CD4-positive, alpha-beta T cell treated with Interleukin-4 for 4 hours (primary cell): ENCODE measurements at regions not wholly inside any gene's neighbourhood (a gene's known extent, or its start where the extent isn't known, plus 50 kb on each side); places are given as distances from the start of the nearest gene placed in this dataset.

Experiments
- DNase-seq: peaks from one replicate; pipeline ENCODE4 v3.0.0-alpha.2; 2020

DNA sequence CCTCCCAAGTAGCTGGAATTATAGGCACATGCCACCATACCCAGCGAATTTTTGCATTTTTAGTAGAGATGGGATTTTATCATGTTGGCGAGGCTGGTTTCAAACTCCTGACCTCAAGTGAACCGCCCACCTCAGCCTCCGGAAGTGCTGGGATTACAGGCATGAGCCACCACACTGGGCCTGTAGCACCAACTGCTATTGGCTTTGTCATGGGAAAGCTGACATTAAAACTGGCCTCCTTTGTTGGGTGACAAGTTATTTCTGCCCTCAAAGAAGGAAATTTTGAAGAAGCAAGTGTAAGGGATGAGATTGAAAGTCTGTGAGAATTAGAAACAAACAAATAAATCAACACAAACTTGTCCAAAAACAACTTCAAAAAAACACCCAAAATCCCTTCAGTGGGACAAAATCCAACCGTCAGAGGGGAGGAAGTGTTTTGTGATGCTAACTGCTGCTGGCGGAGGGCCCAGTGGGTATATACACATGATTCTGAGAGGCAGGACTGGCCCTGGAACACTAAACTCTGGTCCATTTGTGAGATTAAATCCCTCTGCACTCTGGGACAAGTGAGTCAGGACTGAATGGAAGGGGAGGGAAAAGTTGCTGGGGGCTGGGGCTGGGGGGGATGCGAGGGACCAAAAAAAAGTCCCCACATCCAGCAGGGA, 87.5 kb upstream of the NAA20 start:
- no peak for DNase-seq

DNA sequence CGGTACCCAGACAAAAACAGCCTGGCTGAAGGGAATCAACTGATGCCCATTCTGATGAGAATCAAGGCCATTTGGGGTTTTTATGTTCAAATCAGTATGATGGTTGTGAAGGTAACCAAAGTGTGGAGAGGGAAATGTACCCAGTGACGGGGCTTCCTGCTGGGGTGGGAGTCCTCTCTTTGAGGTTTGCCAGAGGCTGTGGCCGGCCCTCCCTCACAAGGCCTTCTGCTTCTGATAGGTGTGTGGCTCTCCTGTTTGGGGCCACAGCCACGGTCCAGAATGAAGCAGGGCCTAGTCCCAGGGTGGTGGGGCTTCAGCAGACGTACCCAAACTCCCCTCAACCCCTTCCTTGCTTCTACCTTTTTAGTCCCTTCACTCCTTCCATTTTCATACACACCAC, 86.7 kb upstream of the NAA20 start:
- no peak for DNase-seq

DNA sequence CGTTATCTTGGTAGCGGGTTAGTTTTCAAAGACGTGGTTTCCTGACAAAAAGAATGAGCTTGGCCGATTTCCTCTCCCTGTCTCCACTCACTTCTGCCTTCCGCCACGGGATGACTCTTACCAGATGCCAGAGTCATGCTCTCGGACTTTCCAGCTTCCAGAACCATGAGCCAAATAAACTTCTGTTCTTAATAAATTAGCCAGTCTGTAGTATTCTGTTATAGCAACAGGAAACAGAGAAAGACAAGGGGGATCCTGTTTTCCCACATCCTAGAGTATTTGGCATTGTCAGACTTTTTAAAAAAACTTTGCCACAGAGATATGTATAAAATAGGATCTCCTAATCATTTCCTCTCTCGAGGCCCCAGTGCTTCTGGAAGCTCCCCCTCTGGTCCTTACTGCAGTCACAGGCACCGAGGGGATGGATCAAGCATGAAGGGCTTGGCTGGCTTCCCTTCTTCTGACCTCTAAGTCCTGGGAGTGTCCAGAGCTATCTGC, 84.9 kb upstream of the NAA20 start:
- no peak for DNase-seq

DNA sequence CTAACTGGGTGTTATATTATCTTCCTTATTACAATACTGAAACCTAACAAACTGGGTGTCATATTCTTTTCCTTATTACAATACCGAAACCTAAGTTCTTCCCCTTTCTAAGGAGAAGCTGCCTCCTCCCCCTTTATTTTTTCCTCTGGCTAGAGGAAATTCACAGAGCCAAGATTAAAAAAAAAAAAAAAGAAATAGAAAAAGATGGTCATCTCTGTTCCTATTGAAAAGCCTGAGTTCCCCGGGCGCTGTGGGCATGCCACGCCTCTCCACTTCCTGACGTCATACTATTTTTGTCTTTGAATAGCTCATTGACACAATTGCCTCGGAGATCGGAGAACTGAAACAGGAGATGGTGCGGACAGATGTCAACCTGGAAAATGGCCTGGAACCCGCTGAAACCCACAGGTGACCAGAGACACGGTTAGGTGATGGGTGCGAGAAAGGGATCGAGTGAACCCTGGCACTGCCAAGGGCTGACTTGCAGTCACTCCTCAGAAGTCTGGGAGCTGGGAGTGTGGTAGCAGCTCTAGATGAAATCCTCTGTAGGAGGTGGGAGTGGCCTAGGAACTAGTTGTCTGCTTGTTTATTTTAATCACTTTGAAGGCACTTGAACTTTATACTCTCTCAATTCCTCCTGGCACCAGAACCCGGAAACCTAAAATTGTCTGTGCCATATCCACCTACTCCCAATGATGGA, 82.2 kb upstream of the NAA20 start:
- no peak for DNase-seq

DNA sequence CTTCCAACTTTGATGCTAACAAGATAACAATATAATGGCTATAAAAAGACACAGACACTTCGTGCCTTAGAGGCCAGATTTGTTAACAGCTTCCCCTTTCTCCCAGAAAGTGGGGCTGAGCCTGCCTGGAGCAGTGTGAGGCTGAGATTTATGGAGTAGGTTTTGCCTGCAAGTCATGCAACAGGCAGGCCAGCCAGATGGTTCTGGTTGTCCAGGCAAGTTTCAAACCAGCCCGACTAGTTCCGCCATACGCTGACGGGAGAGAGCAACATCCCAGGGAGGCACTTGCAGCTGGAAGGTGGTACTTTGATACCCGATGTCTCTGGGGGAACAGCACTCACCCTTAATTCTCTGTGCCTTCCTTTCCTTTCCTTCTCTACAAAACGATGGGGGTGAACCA, 81.3 kb upstream of the NAA20 start:
- no peak for DNase-seq

DNA sequence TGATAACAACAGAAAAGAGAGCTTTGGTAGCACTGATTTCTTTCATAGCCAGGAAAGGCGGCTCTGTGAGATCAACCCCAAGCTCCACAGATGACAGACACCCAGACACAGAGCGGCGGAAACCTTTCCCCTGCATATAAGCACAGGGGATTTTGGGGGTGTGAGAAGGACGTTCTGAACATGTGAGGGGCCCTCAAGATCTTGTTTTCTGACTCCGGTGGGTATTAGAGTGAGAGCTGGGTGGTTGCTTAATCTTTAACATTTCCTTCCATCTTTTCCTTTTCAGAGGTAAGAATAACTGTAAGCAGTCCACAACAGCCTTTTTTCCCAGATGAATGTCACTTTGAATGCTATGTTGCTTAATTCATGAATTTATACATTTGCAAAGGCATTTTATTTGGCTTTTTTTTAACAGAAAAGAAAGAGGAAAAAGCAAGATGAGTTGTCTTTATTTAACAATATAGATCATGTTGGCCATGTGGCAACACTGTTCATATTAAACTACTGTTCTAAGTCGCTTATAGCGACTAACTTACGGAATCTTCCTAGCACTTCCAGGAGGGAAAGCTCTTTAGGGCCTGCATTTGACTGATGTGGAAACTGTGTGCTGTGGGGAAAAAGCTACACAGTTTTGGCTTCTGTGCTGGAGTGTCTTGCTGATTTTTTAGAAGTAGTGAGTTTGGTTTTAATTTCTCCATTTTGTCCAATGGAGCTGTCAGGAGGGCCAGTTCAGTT, 80.5 kb upstream of the NAA20 start:
- no peak for DNase-seq

DNA sequence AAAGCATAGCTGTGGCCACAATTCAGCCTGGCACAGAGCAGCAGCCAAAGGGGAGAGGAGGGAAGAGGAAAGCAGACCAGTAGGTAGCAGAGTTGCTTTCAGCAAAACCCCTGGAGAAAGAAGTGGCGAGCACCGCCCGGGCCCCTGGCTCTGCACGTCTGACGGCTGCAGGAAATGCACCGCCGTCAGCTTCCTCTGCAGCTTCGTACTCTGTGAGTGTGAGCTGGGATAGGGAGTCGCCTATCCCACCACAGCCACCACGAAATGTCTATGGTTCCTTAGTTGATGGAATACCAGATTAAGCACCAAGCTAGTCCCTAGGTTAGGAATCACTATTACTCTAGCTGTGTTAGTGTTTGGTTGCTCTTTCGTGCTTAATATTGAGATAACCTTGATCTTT, 79.9 kb upstream of the NAA20 start:
- no peak for DNase-seq

DNA sequence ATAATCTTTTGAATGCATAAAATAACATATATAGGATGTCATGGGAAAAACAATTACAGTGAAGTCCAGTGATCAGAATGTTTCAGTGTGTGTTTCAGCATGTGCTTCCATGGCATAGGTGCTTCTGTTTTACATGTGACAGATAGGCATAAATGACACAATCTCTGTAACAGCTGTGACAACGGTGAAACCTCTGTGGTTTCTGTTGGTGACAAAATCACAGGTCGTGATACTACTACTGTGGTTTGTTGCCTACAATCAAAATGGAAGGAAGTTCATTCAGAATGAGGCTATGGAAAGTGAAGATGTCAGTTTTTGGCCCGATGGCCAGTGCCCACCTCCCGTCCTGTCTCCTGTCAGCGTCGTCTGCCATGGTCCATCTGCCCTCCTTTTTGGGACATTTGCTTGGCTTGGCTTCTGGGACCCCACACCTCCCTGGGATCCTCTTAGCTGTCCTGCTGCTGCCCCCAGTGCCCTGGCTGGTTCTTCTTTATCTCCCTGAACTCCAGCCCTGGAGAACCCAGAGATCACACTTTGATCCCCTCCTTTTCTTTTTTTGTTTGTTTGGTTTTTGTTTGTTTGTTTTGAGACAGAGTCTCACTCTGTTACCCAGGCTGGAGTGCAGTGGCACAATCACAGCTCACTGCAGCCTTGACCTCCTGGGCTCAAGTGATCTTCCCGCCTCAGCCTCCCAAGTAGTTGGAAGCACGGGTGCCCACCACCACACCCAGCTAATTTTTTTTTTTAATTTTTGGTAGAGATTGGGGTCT, 79.3 kb upstream of the NAA20 start:
- no peak for DNase-seq

DNA sequence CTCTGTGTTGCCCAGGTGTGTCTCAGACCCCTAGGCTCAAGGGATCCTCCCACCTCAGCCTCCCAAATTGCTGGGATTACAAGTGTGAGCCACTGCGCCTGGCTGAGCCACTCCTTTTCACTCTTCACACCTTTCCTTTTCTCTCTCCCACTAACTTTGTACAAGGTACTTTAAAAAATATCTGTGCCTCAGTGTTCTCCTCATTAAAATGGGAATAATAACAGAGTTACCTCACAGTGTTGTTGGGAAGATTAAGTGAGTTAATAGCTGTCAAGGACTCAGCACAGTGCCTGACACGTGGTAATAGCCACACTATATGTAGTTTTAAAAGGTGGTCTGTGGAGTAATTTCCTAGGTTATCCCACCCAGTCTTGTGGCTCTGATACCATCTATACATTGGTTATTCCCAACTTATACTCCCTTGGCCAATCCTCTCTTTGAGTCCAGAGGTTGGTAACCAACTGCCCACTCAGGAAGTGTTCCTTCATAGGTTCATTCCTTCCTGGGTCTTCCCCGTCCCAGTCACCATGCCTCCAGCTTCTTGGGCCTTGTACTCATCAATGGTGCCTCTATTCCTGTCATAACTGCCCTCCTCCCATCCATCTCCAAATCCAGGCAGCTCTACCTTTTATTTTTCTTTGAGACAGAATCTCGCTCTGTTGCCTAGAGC, 78.6 kb upstream of the NAA20 start:
- no peak for DNase-seq

DNA sequence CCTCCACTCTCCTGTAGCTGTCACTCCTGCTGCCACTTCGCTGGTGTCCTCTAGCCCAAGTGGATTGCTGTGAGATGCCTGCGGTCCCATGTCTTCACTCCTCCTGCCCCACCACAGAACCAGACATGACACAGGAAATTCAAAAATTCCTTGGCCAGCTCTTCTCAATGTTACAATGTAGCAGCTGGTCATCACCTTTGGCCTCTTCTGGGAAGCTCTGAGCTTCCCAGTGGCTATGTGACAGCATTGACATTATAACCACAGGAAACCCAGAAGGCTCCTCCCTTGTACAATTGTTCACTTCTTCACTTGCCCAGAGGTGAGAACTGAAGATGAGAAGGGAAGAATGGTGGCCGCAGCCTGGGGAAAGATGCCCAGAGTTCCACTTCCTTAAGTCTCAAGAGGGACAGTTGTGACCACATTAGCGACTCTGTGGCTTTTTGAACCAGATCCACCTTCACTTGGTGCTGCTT, 76.1 kb upstream of the NAA20 start:
- DNase-seq: no peak

DNA sequence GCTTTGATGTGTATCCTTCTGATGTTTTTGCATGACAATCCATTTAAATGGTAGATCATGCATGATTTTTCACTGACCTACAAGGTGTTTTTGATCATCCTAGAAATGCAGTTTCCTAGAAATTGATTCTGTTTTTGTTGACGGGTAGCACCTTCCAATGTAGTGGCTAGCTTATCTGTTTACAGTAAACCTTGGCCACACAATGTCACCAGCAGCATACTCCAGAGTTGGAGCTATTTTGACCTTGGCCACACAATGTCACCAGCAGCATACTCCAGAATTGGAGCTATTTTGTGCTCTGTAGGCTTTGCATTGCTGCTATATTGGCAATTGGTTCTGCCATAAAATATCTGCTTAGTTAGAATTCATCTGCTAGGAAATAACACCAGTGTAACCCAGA, 74.6 kb upstream of the NAA20 start:
- DNase-seq: no peak

DNA sequence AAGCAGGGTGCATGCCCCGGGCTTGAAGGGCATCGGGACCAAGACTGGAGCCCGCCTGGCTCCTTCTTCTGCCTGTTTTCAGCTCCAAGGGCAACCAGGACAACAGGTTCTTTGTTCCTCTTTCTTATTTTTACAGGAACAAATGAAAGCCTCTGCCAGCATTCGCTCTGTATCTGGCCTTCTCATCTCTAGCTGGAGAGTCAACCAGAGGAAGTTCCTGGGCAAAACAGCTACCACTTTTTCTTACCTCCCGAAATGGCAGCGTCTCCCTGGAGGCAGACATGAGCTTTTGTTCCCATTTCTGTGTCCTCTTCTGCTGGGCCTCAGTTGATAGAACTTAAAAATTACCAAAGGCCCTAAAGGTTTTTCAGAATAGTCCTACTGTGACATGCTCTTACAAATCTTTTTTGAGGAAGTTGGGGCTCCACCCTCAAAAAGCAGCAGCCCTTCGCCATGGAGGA, 74.1 kb upstream of the NAA20 start:
- DNase-seq: peak; percentile 6

DNA sequence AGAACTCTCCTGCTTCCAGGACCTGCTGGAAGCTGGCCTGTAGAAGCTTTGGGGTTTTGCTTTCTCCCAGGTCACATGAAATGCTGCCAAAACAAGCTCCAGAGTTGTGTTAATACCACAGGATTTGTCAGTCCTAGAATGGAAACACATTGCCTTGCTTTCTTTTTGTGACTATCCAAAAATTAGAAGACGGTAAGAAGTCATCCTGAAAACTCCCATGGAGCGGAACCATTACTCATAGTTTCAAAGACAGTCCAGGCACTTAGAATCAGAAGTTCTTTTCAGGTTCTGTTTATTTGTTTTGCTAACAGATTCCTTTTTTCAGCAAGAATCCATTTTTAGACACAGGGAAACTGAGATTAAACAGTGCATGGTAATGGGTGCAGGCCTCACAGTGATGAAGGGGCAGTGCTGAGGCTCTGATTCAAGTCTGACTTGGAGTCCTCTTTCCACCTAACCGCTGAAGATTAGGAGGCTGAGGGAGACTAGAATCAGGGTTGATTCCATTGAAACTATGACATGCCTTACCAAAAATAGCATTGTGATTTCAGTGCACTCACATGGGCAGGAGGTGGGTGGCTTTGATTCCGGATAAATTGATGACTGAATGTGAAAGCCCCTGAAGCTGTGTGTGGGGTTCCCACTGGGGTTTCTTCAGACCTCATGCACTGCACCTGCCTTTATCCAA, 72.2 kb upstream of the NAA20 start:
- no peak for DNase-seq

DNA sequence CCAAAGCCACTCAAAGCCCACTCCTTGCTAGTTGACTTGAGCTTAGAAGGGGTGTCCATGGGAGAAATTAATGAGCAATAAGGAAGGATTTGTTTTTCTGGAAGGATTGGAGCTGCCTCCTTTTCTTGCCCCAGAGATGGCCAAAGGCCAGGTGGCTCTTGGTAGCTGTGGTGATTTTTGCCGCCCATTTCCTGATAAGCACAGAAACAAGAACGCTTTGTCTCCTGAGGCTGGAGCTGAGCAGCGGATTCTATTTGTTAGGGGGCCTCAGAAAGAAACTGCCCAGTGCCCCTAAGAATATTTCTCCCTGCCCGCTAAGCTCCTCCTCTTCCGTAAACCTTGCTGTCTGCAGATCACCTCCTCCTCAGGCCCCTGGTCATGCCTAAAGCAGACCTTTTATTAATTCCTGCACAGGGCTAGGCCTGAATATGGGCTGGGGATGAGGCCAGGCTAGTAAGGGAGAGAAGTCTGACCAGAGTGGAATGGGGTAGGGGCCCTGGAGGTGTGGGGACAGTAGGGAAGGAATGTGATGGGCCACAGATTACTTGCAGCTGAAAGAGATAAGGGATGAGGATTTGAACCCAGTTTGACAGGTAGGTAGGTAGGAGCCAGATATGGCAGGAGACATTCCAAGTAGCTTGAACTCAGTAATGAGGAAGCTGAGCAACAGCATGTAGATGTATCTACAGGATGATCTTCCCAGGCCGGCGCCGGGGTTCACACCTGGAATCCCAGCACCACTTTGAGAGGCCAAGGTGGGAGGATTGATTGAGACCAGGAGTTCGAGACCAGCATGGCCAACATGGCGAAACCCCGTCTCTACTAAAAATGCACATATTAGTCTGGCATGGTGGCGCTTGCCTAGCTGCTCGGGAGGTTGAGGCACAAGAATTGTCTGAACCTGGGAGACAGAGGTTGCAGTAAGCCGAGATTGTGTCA, 71.2 kb upstream of the NAA20 start:
- no peak for DNase-seq

DNA sequence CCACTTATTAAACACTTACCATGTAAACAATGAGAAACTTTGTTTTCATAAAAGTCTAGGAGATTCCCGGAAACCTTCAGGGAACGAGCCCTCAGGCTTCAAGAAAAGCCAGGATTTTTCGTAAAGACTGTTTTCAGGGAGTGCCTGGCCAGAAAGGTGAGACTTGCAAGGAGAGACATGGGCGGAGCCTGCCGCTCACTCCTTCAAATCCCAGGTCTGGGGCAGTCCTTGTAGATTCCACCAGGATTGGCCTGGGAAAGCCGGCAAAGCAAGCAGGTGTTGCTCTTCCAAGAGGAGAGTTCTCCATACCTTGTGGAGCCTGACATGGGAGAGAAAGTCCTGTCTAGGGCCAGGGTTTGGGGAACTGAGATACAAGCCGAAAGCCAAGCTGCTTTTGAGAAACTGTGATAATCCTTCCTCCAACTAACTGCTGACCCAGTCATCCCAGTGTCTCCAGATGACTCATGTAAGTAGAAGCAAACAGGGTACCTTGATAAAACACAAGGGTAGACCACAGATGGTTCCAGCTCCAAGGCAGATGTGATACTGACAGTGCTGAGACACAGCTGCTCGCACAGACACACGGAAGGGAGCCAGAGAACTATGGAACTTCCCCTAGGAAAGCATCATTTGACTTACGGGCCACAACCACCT, 69.4 kb upstream of the NAA20 start:
- DNase-seq: no peak

DNA sequence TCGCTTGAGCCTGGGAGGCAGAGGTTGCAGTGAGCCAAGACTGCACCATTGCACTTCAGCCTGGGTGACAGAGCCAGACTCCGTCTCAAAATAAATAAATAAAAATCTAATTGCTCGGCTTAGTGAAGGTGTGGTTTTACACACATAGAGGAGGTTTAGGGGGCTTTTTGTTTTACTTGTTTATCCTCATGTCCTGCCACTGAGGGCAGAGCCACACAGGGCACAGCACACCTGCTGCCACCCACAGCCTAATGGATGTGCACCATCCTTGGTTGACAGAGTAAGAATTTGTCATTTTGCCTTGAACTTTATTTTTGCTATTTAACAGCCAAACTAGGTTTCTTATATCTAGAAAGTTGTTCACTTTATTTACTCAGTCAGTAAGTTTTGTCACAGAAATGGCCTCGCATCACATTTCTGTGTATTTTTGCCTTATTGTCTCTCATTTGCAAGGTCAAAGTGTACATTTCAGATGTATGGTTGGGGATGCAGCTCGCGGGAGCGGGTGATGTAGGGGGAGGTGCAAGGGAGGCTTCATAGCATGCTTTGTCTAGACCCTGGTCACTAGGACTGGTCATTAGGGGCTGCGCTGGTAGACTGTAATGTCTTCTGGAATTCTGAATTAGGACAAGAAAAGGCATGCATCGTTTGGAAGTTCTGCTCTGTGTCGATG, 67.8 kb upstream of the NAA20 start:
- no peak for DNase-seq

DNA sequence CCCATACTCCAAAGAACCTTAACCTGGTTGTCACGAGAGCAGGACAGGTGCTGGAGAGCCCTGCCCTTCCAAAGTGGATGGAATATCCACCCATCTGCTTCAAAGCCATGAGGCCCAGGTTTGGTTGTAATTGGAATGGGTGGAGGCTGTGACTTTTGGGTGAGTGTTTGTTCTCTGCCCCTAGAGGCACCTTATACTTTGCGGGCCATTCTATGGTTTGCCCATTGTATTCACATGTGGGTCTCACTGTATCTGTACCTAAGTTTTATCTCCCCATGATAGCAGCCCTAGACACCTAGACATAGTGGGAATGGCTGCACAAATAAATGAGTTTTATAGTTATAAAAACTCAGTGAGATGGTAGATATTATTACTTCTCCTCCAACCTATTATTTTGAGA, 67.1 kb upstream of the NAA20 start:
- no peak for DNase-seq

DNA sequence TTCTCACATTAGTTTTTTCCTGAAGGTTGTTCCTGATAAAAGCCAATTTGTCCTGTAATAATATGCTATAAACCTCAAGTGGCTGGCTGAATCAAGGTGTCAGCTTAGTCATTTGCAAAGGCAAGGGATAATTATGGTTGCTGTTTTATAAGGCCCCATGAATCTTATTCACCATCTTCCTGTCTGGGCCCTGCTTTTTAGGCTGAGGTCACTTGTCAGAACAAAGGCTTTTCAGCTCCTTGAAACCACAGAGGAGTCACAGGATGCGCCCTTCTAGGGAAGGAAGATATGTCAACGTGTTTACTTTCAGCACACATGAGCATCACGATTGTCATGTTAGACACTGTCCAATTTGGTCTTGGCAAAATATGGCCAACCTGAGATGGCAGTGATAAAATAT, 64.8 kb upstream of the NAA20 start:
- peak; percentile 20 for DNase-seq

DNA sequence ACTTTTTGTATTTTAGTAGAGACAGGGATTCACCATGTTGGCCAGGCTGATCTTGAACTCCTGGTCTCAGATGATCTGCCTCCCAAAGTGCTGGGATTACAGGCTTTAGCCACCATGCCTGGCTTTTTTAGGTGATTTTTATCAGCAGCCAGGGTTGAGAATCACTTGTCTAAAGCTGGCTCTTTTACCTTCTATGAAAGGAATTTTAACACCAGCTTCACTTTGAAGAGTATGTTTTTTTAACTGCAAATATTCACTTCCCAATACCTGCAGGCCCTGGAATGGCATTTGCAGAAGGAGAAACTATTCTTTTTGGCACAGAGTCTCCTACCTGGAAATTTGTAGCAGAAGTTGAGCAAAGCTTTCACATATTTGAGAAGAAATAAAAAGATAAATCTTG, 63.6 kb upstream of the NAA20 start:
- no peak for DNase-seq

DNA sequence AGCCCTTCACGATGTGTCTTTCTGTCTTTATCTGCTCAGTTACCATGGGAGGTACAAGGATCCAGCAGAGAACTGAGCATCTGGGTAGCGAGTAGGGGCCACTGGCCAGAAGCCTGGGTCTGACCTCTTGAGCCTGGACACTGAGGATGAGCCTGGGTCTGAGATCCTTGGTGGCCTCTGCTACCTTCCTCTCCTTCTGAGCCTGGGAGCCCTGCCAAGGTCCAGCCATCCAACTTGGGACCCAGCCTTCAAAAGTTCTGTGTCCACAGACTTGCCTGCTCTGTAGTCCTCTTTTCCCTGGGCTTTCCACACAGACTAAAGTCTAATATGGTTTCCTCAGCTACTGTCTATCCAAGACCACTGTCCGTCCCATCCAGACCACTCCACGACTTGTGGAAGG, 60.2 kb upstream of the NAA20 start:
- DNase-seq: no peak
